Frontal cortex (tissue), 3 donors: ENCODE measurements at regions not wholly inside any gene's neighbourhood (a gene's known extent, or its start where the extent isn't known, plus 50 kb on each side); places are given as distances from the start of the nearest gene placed in this dataset.
"Not testable (repeated sequence)": the region's sequence is repeated elsewhere in the genome, so short reads cannot be mapped to it uniquely, and the experiment has no call there.

Experiments
- DNase-seq, 2 donors: peaks; one replicate each; pipeline ENCODE4 v3.0.0; 2012; ENCODE audit warnings: low spot score in 2 of 2
- FAIRE-seq: peaks from 2 replicates; lab custom pipeline; 2012; peaks lifted over from hg19 to GRCh38; lab: Jason Lieb, UNC
- donor health status: control.
- donor health status: control.
- donor health status: control.

- FAIRE-seq = no peak
- no peak for DNase-seq
Observed at GRCh38 chr10:61280303-61280702, 172.9 kb downstream of the TMEM26 start.

- FAIRE-seq = no peak
- no peak for DNase-seq
Observed at GRCh38 chr10:61279400-61279799, 173.8 kb downstream of the TMEM26 start.

GRCh38 chr10:61278556-61278955 is 174.6 kb downstream of the TMEM26 start:
- DNase-seq (no peak), FAIRE-seq (no peak)

GRCh38 chr10:61272781-61273180 is 180.4 kb downstream of the TMEM26 start:
- FAIRE-seq (no peak), DNase-seq (no peak)

- no peak for FAIRE-seq
Observed at GRCh38 chr10:61271127-61271780, 181.9 kb downstream of the TMEM26 start.

GRCh38 chr10:61263518-61263917 is 189.7 kb downstream of the TMEM26 start:
- FAIRE-seq (no peak), DNase-seq (no peak)

More at GRCh38 chr10:61271127-61271780, 181.9 kb downstream of the TMEM26 start:
- DNase-seq = no peak

- FAIRE-seq (no peak), DNase-seq (no peak)
Observed at GRCh38 chr10:61262486-61263261, 190.5 kb downstream of the TMEM26 start.

GRCh38 chr10:61257956-61258496 is 195.2 kb downstream of the TMEM26 start:
- DNase-seq (no peak), FAIRE-seq (no peak)

- no peak for DNase-seq
- no peak for FAIRE-seq
Observed at GRCh38 chr10:61257136-61257535, 196.0 kb downstream of the TMEM26 start.

GRCh38 chr10:61252326-61252725 is 200.9 kb downstream of the TMEM26 start:
- DNase-seq = not testable (repeated sequence)

GRCh38 chr10:61251089-61251488 is 202.1 kb downstream of the TMEM26 start:
- no peak for FAIRE-seq
- no peak for DNase-seq

More at GRCh38 chr10:61252326-61252725, 200.9 kb downstream of the TMEM26 start:
- not testable (repeated sequence) for FAIRE-seq

- FAIRE-seq = no peak
- DNase-seq = no peak
Observed at GRCh38 chr10:61250131-61250530, 203.1 kb downstream of the TMEM26 start.

- no peak for FAIRE-seq
- no peak for DNase-seq
Observed at GRCh38 chr10:61248013-61248412, 205.2 kb downstream of the TMEM26 start.

- no peak for DNase-seq
- no peak for FAIRE-seq
Observed at GRCh38 chr10:61244261-61244775, 208.9 kb downstream of the TMEM26 start.

GRCh38 chr10:61232780-61233179 is 220.4 kb downstream of the TMEM26 start:
- FAIRE-seq = no peak
- no peak for DNase-seq

GRCh38 chr10:61225939-61226338 is 227.2 kb downstream of the TMEM26 start:
- no peak for FAIRE-seq

GRCh38 chr10:61223576-61223975 is 229.6 kb downstream of the TMEM26 start:
- no peak for DNase-seq
- FAIRE-seq = no peak

More at GRCh38 chr10:61225939-61226338, 227.2 kb downstream of the TMEM26 start:
- DNase-seq = no peak

GRCh38 chr10:61219696-61220095 is 233.5 kb downstream of the TMEM26 start:
- DNase-seq = no peak
- FAIRE-seq = no peak

- FAIRE-seq (no peak), DNase-seq (no peak)
Observed at GRCh38 chr10:61217851-61218565, 235.2 kb downstream of the TMEM26 start.

- FAIRE-seq = no peak
- no peak for DNase-seq
Observed at GRCh38 chr10:61215246-61215645, 237.9 kb downstream of the TMEM26 start.
